GM12872 (cell line): ENCODE measurements at regions not wholly inside any gene's neighbourhood (a gene's known extent, or its start where the extent isn't known, plus 50 kb on each side); places are given as distances from the start of the nearest gene placed in this dataset.

Experiments
- CTCF ChIP-seq: IDR thresholded peaks from 3 replicates; pipeline ENCODE4 v1.5.1; 2011; ENCODE audit warnings: low read depth, mild to moderate bottlenecking, low read length, moderate library complexity; ENCODE audit not compliant: insufficient read depth

GRCh38 chr5:58346041-58346440 lies 113.8 kb downstream of the PLK2 start:
- TF ChIP-seq CTCF: no peak

- no peak for TF ChIP-seq CTCF
Measured at GRCh38 chr5:58341476-58341875, 118.4 kb downstream of the PLK2 start.

- TF ChIP-seq CTCF: no peak
Measured at GRCh38 chr5:58335518-58335917, 124.4 kb downstream of the PLK2 start.

GRCh38 chr5:58334035-58334434 lies 125.9 kb downstream of the PLK2 start:
- TF ChIP-seq CTCF: no peak

- no peak for TF ChIP-seq CTCF
Measured at GRCh38 chr5:58330781-58331180, 129.1 kb downstream of the PLK2 start.

GRCh38 chr5:58327289-58327688 lies 132.6 kb downstream of the PLK2 start:
- no peak for TF ChIP-seq CTCF

- TF ChIP-seq CTCF: no peak
Measured at GRCh38 chr5:58326022-58326421, 133.9 kb downstream of the PLK2 start.

- no peak for TF ChIP-seq CTCF
Measured at GRCh38 chr5:58322453-58322852, 137.4 kb downstream of the PLK2 start.
